Right lobe of liver (tissue), 6 donors: ENCODE measurements at regions not wholly inside any gene's neighbourhood (a gene's known extent, or its start where the extent isn't known, plus 50 kb on each side); places are given as distances from the start of the nearest gene placed in this dataset.
A peak's percentile ranks its signal among the peaks of the same experiment; 100 is the strongest.

Experiments
- ATAC-seq, 4 donors: fragments of 200-7000 bp; cut with Tn5 transposase; one replicate each; pipeline ENCODE4 v1.9.1; 2020; ENCODE audit warnings: mild to moderate bottlenecking in 4 of 4, moderate library complexity in 4 of 4
- DNase-seq, 3 donors: peaks; one replicate each; pipeline ENCODE4 v3.0.0-alpha.2; 2020
- H3K27ac ChIP-seq, 3 donors: fragments of 200-600 bp; one replicate each; pipeline ENCODE4 v1.8.0; 2022
- H3K27me3 ChIP-seq, 2 donors: fragments of 200-600 bp; one replicate each; pipeline ENCODE4 v1.8.0; 2022
- H3K36me3 ChIP-seq, 4 donors: fragments of 200-600 bp; sonication (generic) in 1 of 4; one replicate each; pipeline versions ENCODE4 v1.5.1 to v1.8.0; 2017 to 2022; ENCODE audit warnings: control low read depth in 1 of 4
- H3K4me1 ChIP-seq, 4 donors: fragments of 200-600 bp; sonication (generic) in 1 of 4; one replicate each; pipeline versions ENCODE4 v1.5.1 to v1.8.0; 2017 to 2022; ENCODE audit warnings: control low read depth in 1 of 4
- H3K4me3 ChIP-seq, 3 donors: fragments of 200-600 bp; one replicate each; pipeline ENCODE4 v1.8.0; 2022
- H3K9me3 ChIP-seq, 4 donors: fragments of 200-600 bp; sonication (generic) in 1 of 4; one replicate each; pipeline versions ENCODE4 v1.5.1 to v1.8.0; 2017 to 2022; ENCODE audit warnings: control low read depth in 1 of 4
- CTCF ChIP-seq, 4 donors: fragments of 200-600 bp in 3 of 4; fragments of 450-650 bp in 1 of 4; IDR thresholded peaks; one replicate each; pipeline versions ENCODE4 v1.5.1 to v1.8.0; 2016 to 2022; ENCODE audit warnings: antibody characterized with exemption in 4 of 4, mild to moderate bottlenecking in 2 of 4
- POLR2A ChIP-seq: fragments of 450-650 bp; IDR thresholded peaks from one replicate; pipeline ENCODE4 v1.6.1; 2017; ENCODE audit warnings: antibody characterized with exemption, mild to moderate bottlenecking
- WGBS: methylation state at CpG from one replicate; pipeline ENCODE4 v1.1.6; 2018; ENCODE audit warnings: low coverage, low lambda C conversion rate; ENCODE audit not compliant: insufficient coverage; ENCODE audit errors: missing lambda C conversion rate; 5-methylcytosine and 5-hydroxymethylcytosine counted together
- intact Hi-C, 2 donors: fragments of 100-400 bp; cut with DNase I; formaldehyde crosslinking; loops; one replicate each; pipeline versions ENCODE4 v1.11.2 to v1.14.1; 2022
- donor health status: DM: no; HTN: yes; CAD: no.
- donor health status: DM: no; HTN: no; CAD: no.
- donor health status: DM: no; HTN: no; CAD: no.
- donor health status: DM: no; HTN: yes; CAD: no.
- donor health status: DM: no; HTN: yes; CAD: no.

GRCh38 chr18:64219517-64219916 lies 70.6 kb upstream of the LINC00305 start:
- ATAC-seq, result no peak
- Histone ChIP-seq H3K27ac (no peak overlapping the region), H3K36me3 (no peaks in the 10 kb centered on the region), H3K4me3 (no peak overlapping the region), H3K4me1 (no peaks in the 10 kb centered on the region), H3K27me3 (no peaks in the 10 kb centered on the region), H3K9me3 (no peaks in the 10 kb centered on the region)
- no peak for DNase-seq
- intact Hi-C loops, result no loop called here
- WGBS, result 67% methylated on average over 4 of the region's 4 CpGs
- TF ChIP-seq POLR2A (no peak), CTCF (IDR thresholded peaks at IDR 0.05) (no peak)

GRCh38 chr18:64210401-64210949 lies 61.6 kb upstream of the LINC00305 start:
- H3K27ac ChIP-seq, result no peak overlapping the region
- no peaks in the 10 kb centered on the region for H3K27me3 ChIP-seq
- TF ChIP-seq POLR2A (no peak), CTCF (IDR thresholded peaks at IDR 0.05) (no peak)
- intact Hi-C loops, result no loop called here
- H3K36me3 ChIP-seq, result no peaks in the 10 kb centered on the region
- DNase-seq (no peak), ATAC-seq (no peak)
- no peaks in the 10 kb centered on the region for H3K9me3 ChIP-seq
- 56% methylated on average over 5 of the region's 5 CpGs for WGBS
- no peaks in the 10 kb centered on the region for H3K4me1 ChIP-seq
- no peak overlapping the region for H3K4me3 ChIP-seq

- ATAC-seq, result no peak
- Histone ChIP-seq H3K4me1 (no peaks in the 10 kb centered on the region), H3K4me3 (no peak overlapping the region), H3K27ac (no peak overlapping the region), H3K9me3 (no peaks in the 10 kb centered on the region), H3K27me3 (no peaks in the 10 kb centered on the region), H3K36me3 (no peaks in the 10 kb centered on the region)
- intact Hi-C loops, result no loop called here
- 89% methylated on average over 5 of the region's 8 CpGs for WGBS
- TF ChIP-seq CTCF (IDR thresholded peaks at IDR 0.05) (no peak), POLR2A (no peak)
- no peak for DNase-seq
Measured at GRCh38 chr18:64208516-64208915, 59.6 kb upstream of the LINC00305 start.

- peak overlapping the region in 2 of 3 donors; percentile 4 to 7 for H3K4me3 ChIP-seq
- H3K9me3 ChIP-seq, result no peaks in the 10 kb centered on the region
- WGBS, result 36% methylated on average over 5 of the region's 5 CpGs
- peak; percentile 14 to 59 (median 42) for ATAC-seq
- H3K27me3 ChIP-seq, result no peaks in the 10 kb centered on the region
- DNase-seq, result no peak
- H3K27ac ChIP-seq, result no peak overlapping the region
- intact Hi-C loops, result no loop called here
- no peak for TF ChIP-seq CTCF (IDR thresholded peaks at IDR 0.05)
- no peaks in the 10 kb centered on the region for H3K36me3 ChIP-seq
- H3K4me1 ChIP-seq, result no peaks in the 10 kb centered on the region
Measured at GRCh38 chr18:64207820-64208219, 58.9 kb upstream of the LINC00305 start.

- WGBS, result 65% methylated on average over 3 of the region's 3 CpGs
- Histone ChIP-seq H3K4me1 (peaks cover 0 to 5% (median 0%) of the 10 kb centered on the region in 4 donors), H3K36me3 (no peaks in the 10 kb centered on the region), H3K27me3 (no peaks in the 10 kb centered on the region), H3K9me3 (no peaks in the 10 kb centered on the region), H3K4me3 (no peak overlapping the region), H3K27ac (no peak overlapping the region)
- intact Hi-C loops, result no loop called here
- TF ChIP-seq POLR2A, result no peak
- TF ChIP-seq CTCF (IDR thresholded peaks at IDR 0.05), result no peak
- ATAC-seq (no peak), DNase-seq (no peak)
Measured at GRCh38 chr18:64203295-64203694, 54.4 kb upstream of the LINC00305 start.
